OCI-LY7 (cell line): ENCODE measurements at regions not wholly inside any gene's neighbourhood (a gene's known extent, or its start where the extent isn't known, plus 50 kb on each side); places are given as distances from the start of the nearest gene placed in this dataset.

ENCODE experiments used
- BruUV-seq: library from RNA; stranded (reverse); fragments of 400-500 nt; replicated peaks from 2 replicates; lab custom pipeline; 2021; lab: Mats Ljungman, UMichigan
- CTCF ChIA-PET: fragments of 300-600 bp; sonication (Branson Sonifier 250); formaldehyde crosslinking; loops from one replicate; lab custom pipeline; 2022; ENCODE audit warnings: antibody characterized with exemption; ENCODE audit not compliant: unreplicated experiment; lab: Charles Lee
- POLR2A ChIA-PET: fragments of 300-600 bp; sonication (Branson Sonifier 250); formaldehyde crosslinking; loops from one replicate; lab custom pipeline; 2022; ENCODE audit warnings: antibody characterized with exemption; lab: Charles Lee
- DNase-seq: peaks from one replicate; pipeline ENCODE4 v3.0.0-alpha.2; 2015; ENCODE audit warnings: low spot score
- H2AFZ ChIP-seq: fragments of 200-600 bp; sonication (generic), shearing (Covaris generic); 2 replicates; pipeline ENCODE4 v1.6.1; 2014; ENCODE audit warnings: mild to moderate bottlenecking, antibody characterized with exemption, low read length, moderate library complexity
- H3K27ac ChIP-seq: fragments of 200-600 bp; sonication (generic); 2 replicates; pipeline ENCODE4 v1.5.1; 2014; ENCODE audit warnings: mixed run types, low read depth, mild to moderate bottlenecking, moderate library complexity, low read length, inconsistent platforms; ENCODE audit not compliant: poor library complexity, severe bottlenecking
- H3K36me3 ChIP-seq: fragments of 200-600 bp; sonication (generic); 2 replicates; pipeline ENCODE4 v1.6.1; 2014; ENCODE audit warnings: mild to moderate bottlenecking, antibody characterized with exemption, low read length, moderate library complexity, mixed read lengths; ENCODE audit not compliant: insufficient read depth
- H3K4me1 ChIP-seq: fragments of 200-600 bp; sonication (generic); 2 replicates; pipeline ENCODE4 v1.5.1; 2014; ENCODE audit warnings: mild to moderate bottlenecking, low read length; ENCODE audit not compliant: insufficient read depth, poor library complexity, severe bottlenecking
- H3K4me2 ChIP-seq: fragments of 200-600 bp; sonication (generic); 2 replicates; pipeline ENCODE4 v1.6.1; 2014; ENCODE audit warnings: mild to moderate bottlenecking, low read length
- H3K4me3 ChIP-seq: fragments of 200-600 bp; sonication (generic); 2 replicates; pipeline ENCODE4 v1.5.1; 2014; ENCODE audit warnings: mild to moderate bottlenecking, low read depth, low read length; ENCODE audit not compliant: poor library complexity, severe bottlenecking
- H3K79me2 ChIP-seq: fragments of 200-600 bp; sonication (generic); 2 replicates; pipeline ENCODE4 v1.6.1; 2016; ENCODE audit warnings: low read depth, mild to moderate bottlenecking, low read length, moderate library complexity, mixed read lengths; ENCODE audit not compliant: insufficient read depth
- H3K9me2 ChIP-seq: fragments of 200-600 bp; sonication (generic); 2 replicates; pipeline ENCODE4 v1.6.1; 2016; ENCODE audit warnings: mild to moderate bottlenecking, low read length, mixed read lengths; ENCODE audit not compliant: insufficient read depth
- H3K9me3 ChIP-seq: fragments of 200-600 bp; sonication (generic); 2 replicates; pipeline ENCODE4 v1.6.1; 2014; ENCODE audit warnings: mild to moderate bottlenecking, mixed run types, low read length, mixed read lengths
- H4K20me1 ChIP-seq: fragments of 200-600 bp; sonication (generic); 2 replicates; pipeline ENCODE4 v1.6.1; 2014; ENCODE audit warnings: mild to moderate bottlenecking, antibody characterized with exemption, low read length, moderate library complexity, mixed read lengths; ENCODE audit not compliant: insufficient read depth
- EZH2phosphoT487 ChIP-seq: fragments of 200-600 bp; sonication (generic); IDR thresholded peaks from 2 replicates; pipeline ENCODE4 v1.6.1; 2018; ENCODE audit warnings: low read depth, borderline replicate concordance, mild to moderate bottlenecking, mixed run types, antibody characterized with exemption, low read length, moderate library complexity, mixed read lengths
- intact Hi-C: fragments of 100-400 bp; cut with micrococcal nuclease; formaldehyde crosslinking; loops from one replicate; pipeline ENCODE4 v1.10.0; 2022; ENCODE audit not compliant: unreplicated experiment
- TF ChIP-seq, protein P1 (sequence below): fragments of 200-600 bp; sonication (generic); conservative IDR thresholded peaks from 2 replicates; pipeline ENCODE4 v1.5.1; 2014; ENCODE audit warnings: mild to moderate bottlenecking, antibody characterized with exemption, low read length, moderate library complexity, mixed read lengths

DNA sequence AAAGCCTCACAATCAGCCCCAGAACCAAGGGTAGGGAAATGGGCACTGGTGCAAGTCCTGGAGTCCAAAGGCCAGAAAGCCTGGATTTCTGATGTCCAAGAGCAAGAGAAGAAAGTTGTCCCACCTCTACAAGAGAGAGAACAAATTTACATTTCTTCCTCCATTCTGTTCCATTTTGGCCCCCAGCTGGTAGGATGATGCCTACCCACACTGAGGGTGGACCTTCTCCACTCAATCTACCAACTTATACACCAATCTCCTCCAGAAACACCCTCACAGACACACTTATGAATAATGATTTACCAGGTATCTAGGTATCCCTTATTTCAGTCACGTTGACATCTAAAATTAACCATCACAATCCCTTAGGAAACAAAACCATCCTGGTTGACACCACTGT, 367.8 kb upstream of the GRIA3 start:
- Histone ChIP-seq H3K4me3 (no peak overlapping the region), H3K9me3 (no peaks in the 10 kb centered on the region), H3K4me2 (no peak overlapping the region), H4K20me1 (no peaks in the 10 kb centered on the region), H3K36me3 (no peaks in the 10 kb centered on the region), H3K79me2 (no peaks in the 10 kb centered on the region), H3K27ac (no peak overlapping the region), H2AFZ (no peak overlapping the region), H3K4me1 (no peaks in the 10 kb centered on the region), H3K9me2 (no peaks in the 10 kb centered on the region)
- no TSS peak for BruUV-seq
- POLR2A ChIA-PET, result no interaction called here
- TF ChIP-seq, protein P1, sequence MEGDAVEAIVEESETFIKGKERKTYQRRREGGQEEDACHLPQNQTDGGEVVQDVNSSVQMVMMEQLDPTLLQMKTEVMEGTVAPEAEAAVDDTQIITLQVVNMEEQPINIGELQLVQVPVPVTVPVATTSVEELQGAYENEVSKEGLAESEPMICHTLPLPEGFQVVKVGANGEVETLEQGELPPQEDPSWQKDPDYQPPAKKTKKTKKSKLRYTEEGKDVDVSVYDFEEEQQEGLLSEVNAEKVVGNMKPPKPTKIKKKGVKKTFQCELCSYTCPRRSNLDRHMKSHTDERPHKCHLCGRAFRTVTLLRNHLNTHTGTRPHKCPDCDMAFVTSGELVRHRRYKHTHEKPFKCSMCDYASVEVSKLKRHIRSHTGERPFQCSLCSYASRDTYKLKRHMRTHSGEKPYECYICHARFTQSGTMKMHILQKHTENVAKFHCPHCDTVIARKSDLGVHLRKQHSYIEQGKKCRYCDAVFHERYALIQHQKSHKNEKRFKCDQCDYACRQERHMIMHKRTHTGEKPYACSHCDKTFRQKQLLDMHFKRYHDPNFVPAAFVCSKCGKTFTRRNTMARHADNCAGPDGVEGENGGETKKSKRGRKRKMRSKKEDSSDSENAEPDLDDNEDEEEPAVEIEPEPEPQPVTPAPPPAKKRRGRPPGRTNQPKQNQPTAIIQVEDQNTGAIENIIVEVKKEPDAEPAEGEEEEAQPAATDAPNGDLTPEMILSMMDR, result no peak
- no peak for TF ChIP-seq EZH2phosphoT487
- CTCF ChIA-PET, result no interaction called here
- DNase-seq, result no peak
- intact Hi-C loops, result no loop called here

DNA sequence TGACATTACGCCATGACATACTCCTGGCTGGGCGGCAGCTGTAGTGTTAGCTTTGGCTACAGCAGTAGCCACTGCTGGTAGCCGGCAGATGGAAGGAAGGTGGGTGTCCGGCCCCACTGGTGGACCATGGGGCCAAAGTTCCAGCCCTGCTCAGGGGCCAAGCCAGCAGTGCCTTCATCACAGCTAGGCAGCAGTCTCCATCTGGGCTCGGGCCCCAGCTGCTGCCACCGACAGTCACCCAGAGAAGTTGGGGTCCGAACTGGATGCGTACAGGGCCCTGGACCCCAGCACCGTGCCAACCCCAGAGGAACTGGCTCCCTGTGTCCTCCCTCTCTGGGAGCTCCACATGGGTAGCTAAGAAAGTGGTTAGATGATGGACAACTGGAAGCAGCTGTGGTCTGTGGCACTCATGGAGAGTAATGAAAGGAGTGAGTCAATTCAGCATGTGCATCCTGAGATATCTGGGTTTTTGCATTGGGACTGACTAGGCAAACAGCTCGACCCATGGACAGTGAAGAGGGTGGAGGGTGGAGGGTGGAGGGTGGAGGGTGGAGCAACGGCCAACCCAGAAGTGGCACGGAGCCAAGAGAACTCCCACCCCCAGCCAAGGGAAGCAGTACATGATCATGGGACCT, 366.6 kb upstream of the GRIA3 start:
- Histone ChIP-seq H3K4me1 (no peaks in the 10 kb centered on the region), H3K4me2 (no peak overlapping the region), H3K36me3 (no peaks in the 10 kb centered on the region), H2AFZ (no peak overlapping the region), H4K20me1 (no peaks in the 10 kb centered on the region), H3K4me3 (no peak overlapping the region), H3K9me2 (no peaks in the 10 kb centered on the region), H3K27ac (no peak overlapping the region), H3K9me3 (no peaks in the 10 kb centered on the region), H3K79me2 (no peaks in the 10 kb centered on the region)
- ChIA-PET POLR2A (no interaction called here), CTCF (no interaction called here)
- no peak for DNase-seq
- BruUV-seq, result no TSS peak
- TF ChIP-seq, protein P1, result no peak
- no peak for TF ChIP-seq EZH2phosphoT487
- intact Hi-C loops, result no loop called here

- intact Hi-C loops, result no loop called here
- H3K9me2 ChIP-seq, result no peaks in the 10 kb centered on the region
- H3K4me3 ChIP-seq, result no peak overlapping the region
- no peak for TF ChIP-seq EZH2phosphoT487
- TF ChIP-seq, protein P1, result no peak
- no peaks in the 10 kb centered on the region for H4K20me1 ChIP-seq
- H3K9me3 ChIP-seq, result no peaks in the 10 kb centered on the region
- ChIA-PET POLR2A (no interaction called here), CTCF (no interaction called here)
- no peak overlapping the region for H3K27ac ChIP-seq
- no peaks in the 10 kb centered on the region for H3K79me2 ChIP-seq
- no peak for DNase-seq
- H3K4me2 ChIP-seq, result no peak overlapping the region
- H2AFZ ChIP-seq, result no peak overlapping the region
- no peaks in the 10 kb centered on the region for H3K36me3 ChIP-seq
- no peaks in the 10 kb centered on the region for H3K4me1 ChIP-seq
- BruUV-seq, result no TSS peak
These were observed 366.0 kb upstream of the GRIA3 start for GRCh38 chrX:122818068-122818467.
